ENCODE measurements at regions not wholly inside any gene's neighbourhood (a gene's known extent, or its start where the extent isn't known, plus 50 kb on each side); places are given as distances from the start of the nearest gene placed in this dataset.

DNA sequence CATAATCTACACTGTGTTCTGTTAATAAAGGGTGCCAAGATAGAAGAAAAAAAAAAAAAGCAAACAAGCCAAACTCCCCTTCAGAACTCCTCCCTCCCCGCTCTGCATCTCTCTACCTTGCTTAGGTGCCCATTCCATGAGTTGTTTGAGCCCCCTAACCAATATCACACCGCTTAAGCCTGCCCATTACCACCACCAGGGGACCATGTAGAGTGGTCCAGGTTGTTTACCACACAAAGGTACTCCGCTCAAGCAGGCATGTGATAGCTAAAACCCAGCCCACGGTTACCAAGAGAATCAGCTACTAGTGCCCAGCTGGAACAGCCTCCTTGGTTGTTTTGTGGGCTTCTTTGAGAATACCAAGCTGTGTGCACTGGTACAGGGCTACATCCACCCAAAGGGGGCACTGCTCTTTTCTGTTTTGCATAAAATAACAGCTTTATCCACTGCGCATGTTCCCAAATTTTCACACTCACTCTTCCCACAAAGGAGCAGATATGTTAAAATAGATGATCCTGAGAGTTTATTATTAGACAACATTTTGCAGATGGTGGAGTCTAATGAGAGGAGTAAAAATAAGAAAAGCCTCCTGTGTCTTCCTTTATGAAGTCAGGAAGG lies 304.1 kb downstream of the DEPDC1B start:
- TF ChIP-seq, protein P1, sequence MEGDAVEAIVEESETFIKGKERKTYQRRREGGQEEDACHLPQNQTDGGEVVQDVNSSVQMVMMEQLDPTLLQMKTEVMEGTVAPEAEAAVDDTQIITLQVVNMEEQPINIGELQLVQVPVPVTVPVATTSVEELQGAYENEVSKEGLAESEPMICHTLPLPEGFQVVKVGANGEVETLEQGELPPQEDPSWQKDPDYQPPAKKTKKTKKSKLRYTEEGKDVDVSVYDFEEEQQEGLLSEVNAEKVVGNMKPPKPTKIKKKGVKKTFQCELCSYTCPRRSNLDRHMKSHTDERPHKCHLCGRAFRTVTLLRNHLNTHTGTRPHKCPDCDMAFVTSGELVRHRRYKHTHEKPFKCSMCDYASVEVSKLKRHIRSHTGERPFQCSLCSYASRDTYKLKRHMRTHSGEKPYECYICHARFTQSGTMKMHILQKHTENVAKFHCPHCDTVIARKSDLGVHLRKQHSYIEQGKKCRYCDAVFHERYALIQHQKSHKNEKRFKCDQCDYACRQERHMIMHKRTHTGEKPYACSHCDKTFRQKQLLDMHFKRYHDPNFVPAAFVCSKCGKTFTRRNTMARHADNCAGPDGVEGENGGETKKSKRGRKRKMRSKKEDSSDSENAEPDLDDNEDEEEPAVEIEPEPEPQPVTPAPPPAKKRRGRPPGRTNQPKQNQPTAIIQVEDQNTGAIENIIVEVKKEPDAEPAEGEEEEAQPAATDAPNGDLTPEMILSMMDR (IDR thresholded peaks at IDR 0.05) = no peak
- no peak for TF ChIP-seq POLR2A (IDR thresholded peaks at IDR 0.05)
